Naive B cell (primary cell): ENCODE measurements at regions not wholly inside any gene's neighbourhood (a gene's known extent, or its start where the extent isn't known, plus 50 kb on each side); places are given as distances from the start of the nearest gene placed in this dataset.
A peak's percentile ranks its signal among the peaks of the same experiment; 100 is the strongest.
"Not testable (repeated sequence)": the region's sequence is repeated elsewhere in the genome, so short reads cannot be mapped to it uniquely, and the experiment has no call there.

Experiments
- ATAC-seq, 2 donors: fragments of 150-1000 bp; cut with Tn5 transposase; 2 replicates each; pipeline ENCODE4 v1.10.0; 2021; ENCODE audit warnings: low read depth in 2 of 2, mild to moderate bottlenecking in 2 of 2, moderate library complexity in 2 of 2
- DNase-seq: peaks from one replicate; pipeline ENCODE4 v3.0.0; 2022
- H3K27ac Mint-ChIP-seq, 6 donors: one replicate each; pipeline ENCODE4 v1.8.0; 2020 to 2022; ENCODE audit warnings: mild to moderate bottlenecking in 6 of 6, mixed read lengths in 6 of 6, moderate library complexity in 5 of 6, inconsistent platforms in 2 of 6
- H3K27me3 Mint-ChIP-seq, 3 donors: one replicate each; pipeline ENCODE4 v1.8.0; 2021 to 2022; ENCODE audit warnings: mixed read lengths in 3 of 3, mild to moderate bottlenecking in 1 of 3
- H3K36me3 Mint-ChIP-seq, 2 donors: one replicate each; pipeline ENCODE4 v1.8.0; 2020 to 2022; ENCODE audit warnings: mixed read lengths in 2 of 2, inconsistent platforms in 1 of 2, mild to moderate bottlenecking in 1 of 2
- H3K4me1 Mint-ChIP-seq, 3 donors: one replicate each; pipeline ENCODE4 v1.8.0; 2020 to 2022; ENCODE audit warnings: mixed read lengths in 3 of 3, inconsistent platforms in 1 of 3, mild to moderate bottlenecking in 1 of 3, moderate library complexity in 1 of 3
- H3K4me3 Mint-ChIP-seq, 8 donors: one replicate each; pipeline ENCODE4 v1.8.0; 2020 to 2022; ENCODE audit warnings: mild to moderate bottlenecking in 8 of 8, mixed read lengths in 8 of 8, moderate library complexity in 8 of 8, inconsistent platforms in 2 of 8
- H3K9me3 Mint-ChIP-seq, 7 donors: one replicate each; pipeline ENCODE4 v1.8.0; 2020 to 2022; ENCODE audit warnings: mixed read lengths in 7 of 7, mild to moderate bottlenecking in 5 of 7, inconsistent platforms in 2 of 7, moderate library complexity in 1 of 7

- DNase-seq (no peak), ATAC-seq (no peak)
- Mint-ChIP-seq H3K27ac (peak overlapping the region in 2 of 6 donors; percentile 49 to 60), H3K9me3 (peaks cover 0 to 2% (median 0%) of the 10 kb centered on the region in 7 donors), H3K4me1 (no peaks in the 10 kb centered on the region), H3K36me3 (no peaks in the 10 kb centered on the region), H3K4me3 (no peak overlapping the region), H3K27me3 (peaks cover 4 to 27% (median 14%) of the 10 kb centered on the region in 3 donors)
These were observed 112.2 kb upstream of the FAN1 start for GRCh38 chr15:30791239-30792175.

GRCh38 chr15:30792843-30793242, 110.9 kb upstream of the FAN1 start:
- H3K36me3 Mint-ChIP-seq, DNase-seq, H3K4me1 Mint-ChIP-seq, ATAC-seq, H3K4me3 Mint-ChIP-seq, H3K9me3 Mint-ChIP-seq, H3K27ac Mint-ChIP-seq: not testable (repeated sequence)
- H3K27me3 Mint-ChIP-seq = peaks cover 4 to 39% (median 14%) of the 10 kb centered on the region in 3 donors

GRCh38 chr15:30794388-30794787, 109.3 kb upstream of the FAN1 start:
- H3K4me1 Mint-ChIP-seq = no peaks in the 10 kb centered on the region
- H3K9me3 Mint-ChIP-seq = peaks cover 0 to 2% (median 0%) of the 10 kb centered on the region in 7 donors
- H3K27me3 Mint-ChIP-seq = peaks cover 4 to 39% (median 14%) of the 10 kb centered on the region in 3 donors
- H3K36me3 Mint-ChIP-seq = no peaks in the 10 kb centered on the region
- no peak overlapping the region for H3K4me3 Mint-ChIP-seq
- H3K27ac Mint-ChIP-seq = no peak overlapping the region
- DNase-seq (no peak), ATAC-seq (no peak)

- peaks cover 0 to 14% (median 0%) of the 10 kb centered on the region in 3 donors for H3K27me3 Mint-ChIP-seq
- H3K4me1 Mint-ChIP-seq, H3K4me3 Mint-ChIP-seq, H3K27ac Mint-ChIP-seq, H3K36me3 Mint-ChIP-seq, DNase-seq, H3K9me3 Mint-ChIP-seq, ATAC-seq: not testable (repeated sequence)
These were observed 104.2 kb upstream of the FAN1 start for GRCh38 chr15:30799565-30799964.

- not testable (repeated sequence) for ATAC-seq, H3K4me3 Mint-ChIP-seq, H3K36me3 Mint-ChIP-seq, DNase-seq, H3K27ac Mint-ChIP-seq, H3K9me3 Mint-ChIP-seq, H3K4me1 Mint-ChIP-seq
- H3K27me3 Mint-ChIP-seq = peaks cover 0 to 12% (median 0%) of the 10 kb centered on the region in 3 donors
These were observed 102.4 kb upstream of the FAN1 start for GRCh38 chr15:30801140-30801895.

- H3K4me1 Mint-ChIP-seq, DNase-seq, ATAC-seq, H3K27me3 Mint-ChIP-seq, H3K27ac Mint-ChIP-seq, H3K4me3 Mint-ChIP-seq: not testable (repeated sequence)
- Mint-ChIP-seq H3K36me3 (peaks cover 0 to 12% of the 10 kb centered on the region in 2 donors), H3K9me3 (peaks cover 7 to 13% (median 8%) of the 10 kb centered on the region in 7 donors)
These were observed 101.7 kb upstream of the FAN1 start for GRCh38 chr15:30802001-30802400.

- not testable (repeated sequence) for H3K27me3 Mint-ChIP-seq, H3K27ac Mint-ChIP-seq, H3K4me1 Mint-ChIP-seq, DNase-seq, H3K4me3 Mint-ChIP-seq, ATAC-seq
- H3K9me3 Mint-ChIP-seq = peaks cover 7 to 16% (median 8%) of the 10 kb centered on the region in 7 donors
- peaks cover 0 to 12% of the 10 kb centered on the region in 2 donors for H3K36me3 Mint-ChIP-seq
These were observed 100.0 kb upstream of the FAN1 start for GRCh38 chr15:30803703-30804102.

- Mint-ChIP-seq H3K27ac (no peak overlapping the region), H3K27me3 (no peaks in the 10 kb centered on the region), H3K9me3 (peaks cover 0 to 2% (median 0%) of the 10 kb centered on the region in 7 donors), H3K36me3 (no peaks in the 10 kb centered on the region), H3K4me3 (peak overlapping the region in 5 of 8 donors; percentile 16 to 57 (median 48)), H3K4me1 (peaks cover 0 to 5% (median 0%) of the 10 kb centered on the region in 3 donors)
- ATAC-seq (peak in 1 of 2 donors; percentile 40), DNase-seq (no peak)
These were observed 87.3 kb upstream of the FAN1 start for GRCh38 chr15:30816430-30816829.

- H3K4me3 Mint-ChIP-seq = peak overlapping the region in 7 of 8 donors; percentile 90 to 98 (median 95)
- peak; percentile 51 for DNase-seq
- peaks cover 0 to 13% (median 5%) of the 10 kb centered on the region in 3 donors for H3K4me1 Mint-ChIP-seq
- H3K27me3 Mint-ChIP-seq, H3K9me3 Mint-ChIP-seq, H3K36me3 Mint-ChIP-seq: not testable (repeated sequence)
- peak overlapping the region in 5 of 6 donors; percentile 46 to 93 (median 79) for H3K27ac Mint-ChIP-seq
- peak in 1 of 2 donors; percentile 72 for ATAC-seq
These were observed 80.5 kb upstream of the FAN1 start for GRCh38 chr15:30823068-30823813.

GRCh38 chr15:30824518-30825195, 79.1 kb upstream of the FAN1 start:
- DNase-seq (no peak), ATAC-seq (no peak)
- H3K4me1 Mint-ChIP-seq = peaks cover 0 to 14% (median 9%) of the 10 kb centered on the region in 3 donors
- no peaks in the 10 kb centered on the region for H3K9me3 Mint-ChIP-seq
- peak overlapping the region in 4 of 8 donors; percentile 36 to 75 (median 56) for H3K4me3 Mint-ChIP-seq
- peak overlapping the region in 1 of 6 donors; percentile 34 for H3K27ac Mint-ChIP-seq
- no peaks in the 10 kb centered on the region for H3K27me3 Mint-ChIP-seq
- H3K36me3 Mint-ChIP-seq = no peaks in the 10 kb centered on the region

- peaks cover 11 to 30% (median 21%) of the 10 kb centered on the region in 3 donors for H3K4me1 Mint-ChIP-seq
- H3K36me3 Mint-ChIP-seq = peaks cover 0 to 8% of the 10 kb centered on the region in 2 donors
- no peak overlapping the region for H3K4me3 Mint-ChIP-seq
- DNase-seq = no peak
- peak overlapping the region in 2 of 6 donors; percentile 56 to 59 for H3K27ac Mint-ChIP-seq
- H3K9me3 Mint-ChIP-seq = no peaks in the 10 kb centered on the region
- no peak for ATAC-seq
- no peaks in the 10 kb centered on the region for H3K27me3 Mint-ChIP-seq
These were observed 76.0 kb upstream of the FAN1 start for GRCh38 chr15:30827625-30828303.

- H3K9me3 Mint-ChIP-seq, H3K4me3 Mint-ChIP-seq, H3K27me3 Mint-ChIP-seq, DNase-seq, ATAC-seq, H3K36me3 Mint-ChIP-seq: not testable (repeated sequence)
- Mint-ChIP-seq H3K27ac (peak overlapping the region in 1 of 6 donors; percentile 56), H3K4me1 (peaks cover 11 to 28% (median 21%) of the 10 kb centered on the region in 3 donors)
These were observed 75.4 kb upstream of the FAN1 start for GRCh38 chr15:30828304-30828639.
